ENCODE measurements at regions not wholly inside any gene's neighbourhood (a gene's known extent, or its start where the extent isn't known, plus 50 kb on each side); places are given as distances from the start of the nearest gene placed in this dataset.

DNA sequence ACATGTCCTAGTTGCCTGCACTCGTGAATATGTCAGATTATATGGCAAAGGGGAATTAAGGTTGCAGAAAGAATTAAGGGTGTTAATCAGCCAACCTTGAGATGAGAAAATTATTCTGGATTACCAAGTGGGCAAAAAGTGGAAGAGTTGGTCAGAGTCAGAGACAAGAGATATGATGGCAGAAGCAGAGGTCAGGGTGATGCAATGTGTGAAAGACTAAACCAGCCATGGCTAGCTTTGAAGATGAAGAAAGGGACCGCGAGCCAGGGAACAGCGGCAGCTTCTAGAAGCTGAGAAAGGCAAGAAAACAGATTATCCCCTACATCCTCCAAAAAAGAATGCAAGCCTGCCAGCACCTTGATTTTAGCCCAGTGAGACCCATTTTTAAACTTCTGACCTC lies 385.6 kb downstream of the HNRNPD start:
- no peak for DNase-seq (ENCODE audit: extremely low spot score)
- TF ChIP-seq ZNF384 (IDR thresholded peaks at IDR 0.05) (no peak), L3MBTL2 (conservative IDR thresholded peaks at IDR 0.05) (no peak), LEF1 (IDR thresholded peaks at IDR 0.05; ENCODE audit: borderline replicate concordance) (no peak), FOXM1 (IDR thresholded peaks at IDR 0.05; ENCODE audit: borderline replicate concordance) (no peak), TARDBP (IDR thresholded peaks at IDR 0.05) (no peak), HDGF (IDR thresholded peaks at IDR 0.05; ENCODE audit: borderline replicate concordance) (no peak), FOXA1 (IDR thresholded peaks at IDR 0.05) (no peak), NFRKB (IDR thresholded peaks at IDR 0.05) (no peak), CTBP1 (IDR thresholded peaks at IDR 0.05; ENCODE audit: borderline replicate concordance) (no peak), SUZ12 (IDR thresholded peaks at IDR 0.05) (no peak), ARNT (IDR thresholded peaks at IDR 0.05) (no peak), ELF4 (IDR thresholded peaks at IDR 0.05) (no peak), SP1 (IDR thresholded peaks at IDR 0.05) (no peak), FOXK2 (IDR thresholded peaks at IDR 0.05) (no peak), BHLHE40 (IDR thresholded peaks at IDR 0.05; ENCODE audit: borderline replicate concordance) (no peak)
- TF ChIP-seq, protein P1, sequence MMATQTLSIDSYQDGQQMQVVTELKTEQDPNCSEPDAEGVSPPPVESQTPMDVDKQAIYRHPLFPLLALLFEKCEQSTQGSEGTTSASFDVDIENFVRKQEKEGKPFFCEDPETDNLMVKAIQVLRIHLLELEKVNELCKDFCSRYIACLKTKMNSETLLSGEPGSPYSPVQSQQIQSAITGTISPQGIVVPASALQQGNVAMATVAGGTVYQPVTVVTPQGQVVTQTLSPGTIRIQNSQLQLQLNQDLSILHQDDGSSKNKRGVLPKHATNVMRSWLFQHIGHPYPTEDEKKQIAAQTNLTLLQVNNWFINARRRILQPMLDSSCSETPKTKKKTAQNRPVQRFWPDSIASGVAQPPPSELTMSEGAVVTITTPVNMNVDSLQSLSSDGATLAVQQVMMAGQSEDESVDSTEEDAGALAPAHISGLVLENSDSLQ (IDR thresholded peaks at IDR 0.05): no peak
- POLR2A ChIA-PET: no interaction called here
- CTCF ChIA-PET: no interaction called here

DNA sequence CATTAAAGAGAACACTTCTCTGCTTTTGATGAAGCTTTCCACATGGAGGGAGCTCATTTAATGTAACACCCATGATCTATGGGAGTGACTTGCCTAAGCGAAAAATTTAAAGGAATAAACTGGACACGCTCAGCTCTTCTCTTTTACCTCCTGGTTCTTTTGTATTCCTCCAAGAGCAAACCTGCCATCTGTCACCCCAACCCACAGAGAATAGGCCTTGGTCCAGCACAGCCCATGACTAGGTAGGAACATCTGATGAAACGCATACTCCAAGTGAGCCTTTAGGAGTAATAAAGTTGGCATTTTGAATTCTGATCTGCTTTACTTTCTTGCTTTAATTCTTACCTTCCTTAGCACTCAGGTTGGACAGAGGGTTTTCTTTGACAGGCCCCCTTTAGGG lies 389.0 kb downstream of the HNRNPD start:
- CTCF ChIA-PET: no interaction called here
- POLR2A ChIA-PET: no interaction called here

DNA sequence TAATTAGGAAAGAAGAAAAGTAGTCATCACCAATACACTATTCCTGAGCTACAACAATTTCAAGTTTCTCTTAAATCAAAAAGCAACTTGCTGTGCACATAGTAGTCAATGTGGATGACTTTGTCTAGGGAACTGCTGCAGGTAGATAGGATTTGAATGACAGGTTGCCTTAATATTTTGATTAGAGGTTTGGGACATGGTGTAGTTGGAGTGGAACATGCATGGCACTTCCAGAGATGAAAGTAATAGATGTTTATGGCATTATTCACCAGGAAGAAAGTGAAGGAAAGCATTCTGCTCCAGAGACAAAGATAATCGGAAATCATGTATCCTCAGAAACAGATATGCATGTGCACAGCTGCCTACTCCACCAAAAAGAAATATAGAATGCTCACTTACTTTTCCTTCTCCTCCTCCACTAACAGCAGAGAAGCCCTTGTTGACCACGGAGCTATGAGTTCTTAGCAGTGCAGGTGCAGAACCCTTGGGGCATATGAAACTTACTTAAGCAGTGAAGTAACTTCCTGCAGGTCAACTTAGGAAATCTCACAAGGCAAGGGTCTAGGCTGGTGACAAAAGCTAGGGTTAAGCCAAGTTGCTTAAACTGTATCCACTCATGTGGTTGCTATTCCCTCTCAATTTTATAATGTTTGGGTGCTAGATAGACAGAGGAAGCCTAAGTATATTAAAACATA lies 390.8 kb downstream of the HNRNPD start:
- ChIA-PET POLR2A (no interaction called here), CTCF (interaction anchor here (0.6 kb wide), 1 partner anchor 287 kb away, joined by 5 read pairs; no protein-coding TSS in a partner anchor)
- TF ChIP-seq LEF1 (IDR thresholded peaks at IDR 0.05; ENCODE audit: borderline replicate concordance): no peak
- TF ChIP-seq ZNF384 (IDR thresholded peaks at IDR 0.05): no peak
- TF ChIP-seq L3MBTL2 (conservative IDR thresholded peaks at IDR 0.05): no peak
- DNase-seq (ENCODE audit: extremely low spot score): no peak

More for the DNA sequence above, 389.0 kb downstream of the HNRNPD start:
- no peak for DNase-seq (ENCODE audit: extremely low spot score)
- TF ChIP-seq FOXA1 (IDR thresholded peaks at IDR 0.05) (no peak), FOXM1 (IDR thresholded peaks at IDR 0.05; ENCODE audit: borderline replicate concordance) (no peak), SP1 (IDR thresholded peaks at IDR 0.05) (no peak), FOXK2 (IDR thresholded peaks at IDR 0.05) (no peak), ZNF384 (IDR thresholded peaks at IDR 0.05) (no peak), SUZ12 (IDR thresholded peaks at IDR 0.05) (no peak), LEF1 (IDR thresholded peaks at IDR 0.05; ENCODE audit: borderline replicate concordance) (no peak), ARNT (IDR thresholded peaks at IDR 0.05) (no peak), L3MBTL2 (conservative IDR thresholded peaks at IDR 0.05) (no peak), TARDBP (IDR thresholded peaks at IDR 0.05) (no peak), NFRKB (IDR thresholded peaks at IDR 0.05) (no peak), BHLHE40 (IDR thresholded peaks at IDR 0.05; ENCODE audit: borderline replicate concordance) (no peak), HDGF (IDR thresholded peaks at IDR 0.05; ENCODE audit: borderline replicate concordance) (no peak), CTBP1 (IDR thresholded peaks at IDR 0.05; ENCODE audit: borderline replicate concordance) (no peak), ELF4 (IDR thresholded peaks at IDR 0.05) (no peak)
- TF ChIP-seq, protein P1 (IDR thresholded peaks at IDR 0.05): no peak

DNA sequence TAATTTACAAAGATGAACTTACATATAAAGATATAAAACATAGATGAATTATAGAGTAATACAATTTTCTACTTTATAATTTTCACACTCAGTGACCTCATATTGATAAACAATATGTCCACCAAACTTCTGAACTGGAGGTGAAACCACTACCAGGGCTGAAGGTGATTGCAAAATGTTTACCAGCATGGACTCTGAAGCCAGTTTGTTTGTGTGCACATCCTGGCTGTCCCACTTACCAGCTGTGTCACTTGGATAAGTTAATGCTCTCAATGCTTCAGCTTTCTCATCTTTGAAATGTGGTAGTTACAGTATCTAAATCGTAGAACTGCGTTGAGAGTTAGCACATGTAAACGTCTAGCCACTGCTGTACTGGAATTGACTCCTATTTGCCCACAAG lies 392.6 kb downstream of the HNRNPD start:
- no peak for DNase-seq (ENCODE audit: extremely low spot score)
- ChIA-PET CTCF (no interaction called here), POLR2A (no interaction called here)
- TF ChIP-seq ELF4 (IDR thresholded peaks at IDR 0.05): no peak
- no peak for TF ChIP-seq TARDBP (IDR thresholded peaks at IDR 0.05)
- TF ChIP-seq NFRKB (IDR thresholded peaks at IDR 0.05): no peak
- no peak for TF ChIP-seq FOXA1 (IDR thresholded peaks at IDR 0.05)
- TF ChIP-seq SP1 (IDR thresholded peaks at IDR 0.05): no peak
- no peak for TF ChIP-seq LEF1 (IDR thresholded peaks at IDR 0.05; ENCODE audit: borderline replicate concordance)
- TF ChIP-seq CTBP1 (IDR thresholded peaks at IDR 0.05; ENCODE audit: borderline replicate concordance): no peak
- no peak for TF ChIP-seq SUZ12 (IDR thresholded peaks at IDR 0.05)
- TF ChIP-seq ARNT (IDR thresholded peaks at IDR 0.05): no peak
- no peak for TF ChIP-seq ZNF384 (IDR thresholded peaks at IDR 0.05)
- TF ChIP-seq L3MBTL2 (conservative IDR thresholded peaks at IDR 0.05): no peak

DNA sequence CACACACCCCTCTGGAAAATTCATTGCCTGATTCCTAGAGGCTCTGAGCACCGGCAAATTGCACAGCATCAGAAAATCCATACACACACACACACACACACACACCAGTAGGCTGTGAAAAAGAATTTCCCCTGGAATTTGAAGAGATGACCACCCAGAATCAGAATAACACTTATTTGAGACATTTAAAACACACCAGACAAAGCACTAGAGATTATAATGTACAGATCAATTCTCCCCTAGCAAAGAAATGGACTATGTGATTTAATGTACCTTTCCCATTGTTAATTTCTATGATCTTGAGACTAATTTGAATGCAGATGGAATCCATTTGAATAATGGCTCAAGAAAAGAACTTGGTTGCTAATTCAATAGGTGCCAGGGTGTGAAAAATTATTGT lies 399.3 kb downstream of the HNRNPD start:
- no peak for TF ChIP-seq ELF4 (IDR thresholded peaks at IDR 0.05)
- no peak for TF ChIP-seq SP1 (IDR thresholded peaks at IDR 0.05)
- TF ChIP-seq CTBP1 (IDR thresholded peaks at IDR 0.05; ENCODE audit: borderline replicate concordance): no peak
- no peak for TF ChIP-seq FOXA1 (IDR thresholded peaks at IDR 0.05)
- no peak for TF ChIP-seq ZNF384 (IDR thresholded peaks at IDR 0.05)
- no peak for TF ChIP-seq NFRKB (IDR thresholded peaks at IDR 0.05)
- no peak for TF ChIP-seq ARNT (IDR thresholded peaks at IDR 0.05)
- TF ChIP-seq FOXM1 (IDR thresholded peaks at IDR 0.05; ENCODE audit: borderline replicate concordance): no peak
- TF ChIP-seq BHLHE40 (IDR thresholded peaks at IDR 0.05; ENCODE audit: borderline replicate concordance): no peak
- TF ChIP-seq L3MBTL2 (conservative IDR thresholded peaks at IDR 0.05): no peak
- TF ChIP-seq, protein P1 (IDR thresholded peaks at IDR 0.05): no peak
- no peak for TF ChIP-seq FOXK2 (IDR thresholded peaks at IDR 0.05)
- ChIA-PET CTCF (no interaction called here), POLR2A (no interaction called here)
- DNase-seq (ENCODE audit: extremely low spot score): no peak

DNA sequence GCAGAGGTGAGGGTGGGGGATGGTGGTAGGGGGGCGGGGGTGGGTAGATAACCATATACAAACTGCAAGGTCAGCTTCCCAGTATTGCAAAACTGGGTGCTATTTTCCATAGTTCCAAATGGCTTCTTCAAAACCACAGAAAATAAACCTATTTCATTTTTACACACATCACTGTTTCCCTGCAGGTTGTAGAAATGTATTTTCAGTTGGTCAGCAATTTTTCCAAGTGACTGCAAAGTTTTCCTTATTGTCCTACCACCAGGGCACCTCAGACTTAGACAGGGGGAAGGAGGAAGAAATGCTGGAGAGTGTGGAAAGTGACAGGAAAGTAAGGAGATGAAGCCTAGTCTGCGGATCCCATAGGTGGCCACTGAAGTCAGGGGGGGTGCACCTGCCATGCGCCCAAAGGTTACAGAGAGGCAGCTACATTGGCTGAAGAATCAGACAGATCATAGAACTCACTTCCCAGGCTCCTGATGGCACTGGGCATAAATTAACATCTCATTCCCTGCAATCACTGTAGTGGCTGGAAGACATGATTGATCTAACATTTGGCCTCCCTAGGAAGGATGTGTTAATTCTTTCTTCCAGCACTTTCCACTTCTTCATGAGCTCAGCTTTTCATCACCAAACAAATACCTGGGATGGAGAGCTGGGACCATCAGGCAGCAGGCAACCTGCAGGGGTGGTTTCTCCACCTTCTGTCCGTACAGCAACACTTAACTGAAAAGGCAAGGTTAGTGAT lies 402.0 kb downstream of the HNRNPD start:
- TF ChIP-seq FOXK2 (IDR thresholded peaks at IDR 0.05): no peak
- no peak for TF ChIP-seq HDGF (IDR thresholded peaks at IDR 0.05; ENCODE audit: borderline replicate concordance)
- no peak for TF ChIP-seq ELF4 (IDR thresholded peaks at IDR 0.05)
- TF ChIP-seq, protein P1 (IDR thresholded peaks at IDR 0.05): no peak
- TF ChIP-seq LEF1 (IDR thresholded peaks at IDR 0.05; ENCODE audit: borderline replicate concordance): no peak
- TF ChIP-seq SUZ12 (IDR thresholded peaks at IDR 0.05): no peak
- TF ChIP-seq TARDBP (IDR thresholded peaks at IDR 0.05): no peak
- no peak for TF ChIP-seq NFRKB (IDR thresholded peaks at IDR 0.05)
- no peak for TF ChIP-seq CTBP1 (IDR thresholded peaks at IDR 0.05; ENCODE audit: borderline replicate concordance)
- CTCF ChIA-PET: no interaction called here
- DNase-seq (ENCODE audit: extremely low spot score): no peak
- POLR2A ChIA-PET: no interaction called here

Data from HEK293T (cell line).